ENCODE measurements at regions not wholly inside any gene's neighbourhood (a gene's known extent, or its start where the extent isn't known, plus 50 kb on each side); places are given as distances from the start of the nearest gene placed in this dataset.

DNA sequence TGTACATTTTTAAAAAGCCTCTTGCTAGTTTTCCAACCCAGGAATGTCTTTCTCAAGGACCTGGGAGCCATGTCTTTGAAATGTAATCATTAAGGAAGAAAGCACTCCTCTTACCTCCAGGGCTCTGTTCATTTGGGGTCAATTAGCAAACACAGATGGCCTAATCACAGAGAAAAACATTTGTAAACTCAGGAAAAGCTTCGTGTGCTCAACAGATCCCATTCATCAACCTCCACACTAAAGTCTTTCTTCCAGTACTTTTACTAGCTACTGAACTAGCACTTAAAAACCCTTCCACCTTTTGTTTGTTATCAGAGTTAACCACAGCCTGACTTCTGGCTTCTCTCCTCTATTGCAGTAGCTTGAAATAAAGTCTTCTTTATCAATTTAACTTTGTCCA lies 441.4 kb downstream of the PCDH20 start:
- H3K4me3 ChIP-seq, result no peak overlapping the region
- no peak overlapping the region for H3K27ac ChIP-seq
- H3K36me3 ChIP-seq, result no peaks in the 10 kb centered on the region
- H3K4me1 ChIP-seq, result no peaks in the 10 kb centered on the region
- intact Hi-C loops (cut with DNase I), result no loop called here
- H3K9me3 ChIP-seq, result no peaks in the 10 kb centered on the region
- no peak for ATAC-seq
- TF ChIP-seq, protein P1, sequence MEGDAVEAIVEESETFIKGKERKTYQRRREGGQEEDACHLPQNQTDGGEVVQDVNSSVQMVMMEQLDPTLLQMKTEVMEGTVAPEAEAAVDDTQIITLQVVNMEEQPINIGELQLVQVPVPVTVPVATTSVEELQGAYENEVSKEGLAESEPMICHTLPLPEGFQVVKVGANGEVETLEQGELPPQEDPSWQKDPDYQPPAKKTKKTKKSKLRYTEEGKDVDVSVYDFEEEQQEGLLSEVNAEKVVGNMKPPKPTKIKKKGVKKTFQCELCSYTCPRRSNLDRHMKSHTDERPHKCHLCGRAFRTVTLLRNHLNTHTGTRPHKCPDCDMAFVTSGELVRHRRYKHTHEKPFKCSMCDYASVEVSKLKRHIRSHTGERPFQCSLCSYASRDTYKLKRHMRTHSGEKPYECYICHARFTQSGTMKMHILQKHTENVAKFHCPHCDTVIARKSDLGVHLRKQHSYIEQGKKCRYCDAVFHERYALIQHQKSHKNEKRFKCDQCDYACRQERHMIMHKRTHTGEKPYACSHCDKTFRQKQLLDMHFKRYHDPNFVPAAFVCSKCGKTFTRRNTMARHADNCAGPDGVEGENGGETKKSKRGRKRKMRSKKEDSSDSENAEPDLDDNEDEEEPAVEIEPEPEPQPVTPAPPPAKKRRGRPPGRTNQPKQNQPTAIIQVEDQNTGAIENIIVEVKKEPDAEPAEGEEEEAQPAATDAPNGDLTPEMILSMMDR (IDR thresholded peaks at IDR 0.05), result no peak
- DNase-seq, result no peak
- H3K27me3 ChIP-seq, result no peaks in the 10 kb centered on the region

DNA sequence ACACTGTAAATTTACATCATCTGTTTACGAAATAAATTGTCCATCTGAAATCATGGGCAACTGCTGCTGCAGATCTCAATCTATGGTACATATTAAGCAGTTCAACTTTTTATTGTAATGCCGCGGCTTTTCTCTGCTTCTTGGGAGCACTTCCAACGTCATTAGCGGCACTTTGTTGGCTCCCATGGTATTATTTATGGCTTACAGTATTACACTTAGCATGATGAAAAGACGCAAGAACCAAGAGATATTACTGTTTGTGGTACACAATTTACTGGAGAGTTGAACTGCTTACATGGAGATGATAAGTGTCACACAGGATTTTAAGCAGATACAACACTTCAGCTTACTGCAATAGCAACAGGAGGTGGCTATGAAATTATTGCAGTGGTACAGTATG lies 442.1 kb downstream of the PCDH20 start:
- TF ChIP-seq, protein P1 (IDR thresholded peaks at IDR 0.05), result no peak
- DNase-seq (no peak), ATAC-seq (no peak)
- H3K4me3 ChIP-seq, result no peak overlapping the region
- intact Hi-C loops (cut with DNase I), result no loop called here
- H3K27me3 ChIP-seq, result no peaks in the 10 kb centered on the region
- H3K27ac ChIP-seq, result no peak overlapping the region
- no peaks in the 10 kb centered on the region for H3K36me3 ChIP-seq
- H3K9me3 ChIP-seq, result no peaks in the 10 kb centered on the region
- no peaks in the 10 kb centered on the region for H3K4me1 ChIP-seq

DNA sequence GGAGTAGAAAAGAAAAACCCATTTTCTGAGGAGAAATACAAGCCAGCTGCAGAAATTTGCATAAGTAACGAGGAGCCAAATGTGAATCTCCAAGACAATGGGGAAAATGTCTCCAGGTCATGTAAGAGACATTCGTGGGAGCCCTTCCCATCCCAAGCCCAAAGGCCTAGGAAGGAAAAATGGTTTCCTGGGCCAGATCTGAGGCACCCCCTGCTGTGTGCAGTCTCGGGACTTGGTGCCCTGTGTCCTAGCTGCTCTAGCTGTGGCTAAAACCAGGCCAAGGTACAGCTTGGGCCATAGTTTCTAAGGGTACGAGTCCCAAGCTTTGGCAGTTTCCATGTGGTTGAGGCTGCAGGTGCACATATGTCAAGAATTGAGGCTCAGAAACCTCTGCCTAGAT lies 444.9 kb downstream of the PCDH20 start:
- no peak overlapping the region for H3K27ac ChIP-seq
- H3K4me3 ChIP-seq, result no peak overlapping the region
- TF ChIP-seq, protein P1 (IDR thresholded peaks at IDR 0.05), result no peak
- no peaks in the 10 kb centered on the region for H3K36me3 ChIP-seq
- DNase-seq (no peak), ATAC-seq (no peak)
- no peaks in the 10 kb centered on the region for H3K9me3 ChIP-seq
- intact Hi-C loops (cut with DNase I), result no loop called here
- H3K4me1 ChIP-seq, result no peaks in the 10 kb centered on the region
- no peaks in the 10 kb centered on the region for H3K27me3 ChIP-seq

DNA sequence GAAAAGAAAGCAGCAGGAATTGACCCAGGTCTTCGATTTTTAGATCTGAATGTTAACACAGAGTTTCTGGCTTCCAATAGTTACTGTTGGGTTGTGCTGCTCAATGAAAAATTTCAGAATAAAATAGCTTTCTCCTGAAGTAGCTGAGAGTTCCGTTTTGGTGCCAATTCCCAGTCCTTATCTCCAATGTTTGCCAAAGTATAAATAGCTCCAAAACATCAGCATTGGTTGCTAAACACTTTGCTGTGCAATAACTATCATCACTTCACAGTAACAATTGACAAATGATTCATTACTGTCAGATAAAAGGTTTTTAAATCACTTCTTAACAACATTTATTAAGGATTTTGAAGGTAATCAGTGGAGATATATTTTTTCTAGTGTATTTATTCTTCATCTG lies 446.0 kb downstream of the PCDH20 start:
- intact Hi-C loops (cut with DNase I), result no loop called here
- Histone ChIP-seq H3K9me3 (no peaks in the 10 kb centered on the region), H3K4me1 (no peaks in the 10 kb centered on the region), H3K27me3 (no peaks in the 10 kb centered on the region), H3K36me3 (no peaks in the 10 kb centered on the region), H3K27ac (no peak overlapping the region), H3K4me3 (no peak overlapping the region)
- TF ChIP-seq, protein P1 (IDR thresholded peaks at IDR 0.05), result no peak
- DNase-seq (no peak), ATAC-seq (no peak)

DNA sequence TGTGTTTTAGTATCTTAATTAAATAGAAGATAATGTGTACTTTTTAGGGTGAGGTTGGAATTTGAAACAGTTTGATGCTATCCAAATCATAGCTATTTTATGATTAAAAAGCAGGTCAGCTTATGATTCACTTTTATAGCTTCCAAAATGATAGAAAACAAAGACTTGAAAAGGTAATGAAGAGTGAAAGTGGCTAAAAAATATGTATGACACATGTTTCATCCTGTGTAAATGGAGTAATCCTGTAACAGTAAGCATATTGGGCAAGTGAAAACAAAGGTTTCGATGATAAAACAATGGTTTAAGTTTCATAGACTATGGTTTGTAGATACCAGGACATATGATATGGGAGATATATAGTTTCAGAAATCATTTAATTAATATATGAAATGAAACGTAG lies 456.2 kb downstream of the PCDH20 start:
- H3K9me3 ChIP-seq, result no peaks in the 10 kb centered on the region
- no peaks in the 10 kb centered on the region for H3K36me3 ChIP-seq
- no peak overlapping the region for H3K4me3 ChIP-seq
- no peaks in the 10 kb centered on the region for H3K4me1 ChIP-seq
- ATAC-seq (no peak), DNase-seq (no peak)
- intact Hi-C loops (cut with DNase I), result no loop called here
- no peak overlapping the region for H3K27ac ChIP-seq
- no peaks in the 10 kb centered on the region for H3K27me3 ChIP-seq
- TF ChIP-seq, protein P1 (IDR thresholded peaks at IDR 0.05), result no peak

GRCh38 chr13:60957816-60958215 lies 457.8 kb downstream of the PCDH20 start:
- no peak overlapping the region for H3K27ac ChIP-seq
- intact Hi-C loops (cut with DNase I), result no loop called here
- no peaks in the 10 kb centered on the region for H3K9me3 ChIP-seq
- H3K36me3 ChIP-seq, result no peaks in the 10 kb centered on the region
- ATAC-seq (no peak), DNase-seq (no peak)
- no peak overlapping the region for H3K4me3 ChIP-seq
- TF ChIP-seq, protein P1 (IDR thresholded peaks at IDR 0.05), result no peak
- no peaks in the 10 kb centered on the region for H3K27me3 ChIP-seq
- H3K4me1 ChIP-seq, result no peaks in the 10 kb centered on the region

Data from upper lobe of right lung (tissue), 1 donor.